ENCODE measurements at regions not wholly inside any gene's neighbourhood (a gene's known extent, or its start where the extent isn't known, plus 50 kb on each side); places are given as distances from the start of the nearest gene placed in this dataset.
"Not testable (repeated sequence)": the region's sequence is repeated elsewhere in the genome, so short reads cannot be mapped to it uniquely, and the experiment has no call there.

- ChIA-PET POLR2A (no interaction called here), CTCF (no interaction called here)
- no peak for TF ChIP-seq CTCF (IDR thresholded peaks at IDR 0.05)
- Mint-ChIP-seq H3K27me3 (no peaks in the 10 kb centered on the region), H3K27ac (no peak overlapping the region), H3K4me3 (no peak overlapping the region), H3K9me3 (no peaks in the 10 kb centered on the region), H3K36me3 (ENCODE audit: low read depth) (no peaks in the 10 kb centered on the region), H3K4me1 (no peaks in the 10 kb centered on the region)
- DNase-seq = no peak
- intact Hi-C loops (cut with micrococcal nuclease) = no loop called here
- no peak for ATAC-seq (ENCODE audit: low read depth)
Observed at GRCh38 chr3:26011276-26011675, 221.4 kb downstream of the OXSM start.

GRCh38 chr3:26012241-26012745 is 222.4 kb downstream of the OXSM start:
- Mint-ChIP-seq H3K9me3 (no peaks in the 10 kb centered on the region), H3K4me3 (no peak overlapping the region), H3K27me3 (no peaks in the 10 kb centered on the region), H3K4me1 (no peaks in the 10 kb centered on the region), H3K27ac (no peak overlapping the region), H3K36me3 (ENCODE audit: low read depth) (no peaks in the 10 kb centered on the region)
- ATAC-seq (ENCODE audit: low read depth) = no peak
- no peak for DNase-seq
- ChIA-PET CTCF (no interaction called here), POLR2A (no interaction called here)
- intact Hi-C loops (cut with micrococcal nuclease) = no loop called here
- TF ChIP-seq CTCF (IDR thresholded peaks at IDR 0.05) = no peak

GRCh38 chr3:26015752-26016151 is 225.9 kb downstream of the OXSM start:
- Mint-ChIP-seq H3K36me3 (ENCODE audit: low read depth) (no peaks in the 10 kb centered on the region), H3K9me3 (no peaks in the 10 kb centered on the region), H3K27me3 (no peaks in the 10 kb centered on the region), H3K4me3 (no peak overlapping the region), H3K4me1 (no peaks in the 10 kb centered on the region), H3K27ac (no peak overlapping the region)
- CTCF ChIA-PET = no interaction called here
- TF ChIP-seq CTCF (IDR thresholded peaks at IDR 0.05) = no peak
- intact Hi-C loops (cut with micrococcal nuclease) = no loop called here
- POLR2A ChIA-PET = no interaction called here
- DNase-seq = no peak
- no peak for ATAC-seq (ENCODE audit: low read depth)

GRCh38 chr3:26018889-26019288 is 229.0 kb downstream of the OXSM start:
- TF ChIP-seq CTCF (IDR thresholded peaks at IDR 0.05) = no peak
- Mint-ChIP-seq H3K4me3 (no peak overlapping the region), H3K27me3 (no peaks in the 10 kb centered on the region), H3K36me3 (ENCODE audit: low read depth) (no peaks in the 10 kb centered on the region), H3K4me1 (no peaks in the 10 kb centered on the region), H3K27ac (no peak overlapping the region), H3K9me3 (no peaks in the 10 kb centered on the region)
- CTCF ChIA-PET = no interaction called here
- POLR2A ChIA-PET = no interaction called here
- intact Hi-C loops (cut with micrococcal nuclease) = no loop called here
- no peak for DNase-seq
- no peak for ATAC-seq (ENCODE audit: low read depth)

- CTCF ChIA-PET; intact Hi-C loops (cut with micrococcal nuclease); ATAC-seq (ENCODE audit: low read depth); H3K27ac Mint-ChIP-seq; H3K9me3 Mint-ChIP-seq; H3K4me1 Mint-ChIP-seq; POLR2A ChIA-PET; H3K36me3 Mint-ChIP-seq (ENCODE audit: low read depth); DNase-seq; H3K27me3 Mint-ChIP-seq; H3K4me3 Mint-ChIP-seq: not testable (repeated sequence)
Observed at GRCh38 chr3:26024206-26024605, 234.3 kb downstream of the OXSM start.

- ATAC-seq (ENCODE audit: low read depth) (no peak), DNase-seq (no peak)
- ChIA-PET CTCF (no interaction called here), POLR2A (no interaction called here)
- intact Hi-C loops (cut with micrococcal nuclease) = no loop called here
- Mint-ChIP-seq H3K4me1 (no peaks in the 10 kb centered on the region), H3K4me3 (no peak overlapping the region), H3K27ac (no peak overlapping the region), H3K9me3 (no peaks in the 10 kb centered on the region), H3K27me3 (no peaks in the 10 kb centered on the region), H3K36me3 (ENCODE audit: low read depth) (no peaks in the 10 kb centered on the region)
- TF ChIP-seq CTCF (IDR thresholded peaks at IDR 0.05) = no peak
Observed at GRCh38 chr3:26029321-26029720, 239.4 kb downstream of the OXSM start.

- H3K4me3 Mint-ChIP-seq; POLR2A ChIA-PET; H3K4me1 Mint-ChIP-seq; H3K27me3 Mint-ChIP-seq; H3K27ac Mint-ChIP-seq; H3K9me3 Mint-ChIP-seq; ATAC-seq (ENCODE audit: low read depth); H3K36me3 Mint-ChIP-seq (ENCODE audit: low read depth); CTCF ChIA-PET; DNase-seq; intact Hi-C loops (cut with micrococcal nuclease): not testable (repeated sequence)
Observed at GRCh38 chr3:26042126-26042525, 252.2 kb downstream of the OXSM start.

All from activated B cell treated with CpG ODN at 0.5 μM for 24 hours (primary cell).